HEK293 (cell line): ENCODE measurements at regions not wholly inside any gene's neighbourhood (a gene's known extent, or its start where the extent isn't known, plus 50 kb on each side); places are given as distances from the start of the nearest gene placed in this dataset.

Source experiments
- CTCF ChIA-PET: fragments of 350-600 bp; formaldehyde crosslinking; extraction: SDS; loops from one replicate; lab custom pipeline; 2021; ENCODE audit warnings: antibody characterized with exemption; lab: Yijun Ruan, JAX
- POLR2A ChIA-PET: fragments of 300-600 bp; formaldehyde crosslinking; extraction: SDS; loops from one replicate; lab custom pipeline; 2020; ENCODE audit warnings: antibody characterized with exemption, inconsistent platforms; lab: Yijun Ruan, JAX
- H3K27ac ChIP-seq: fragments of 200-500 bp; sonication (Bioruptor generic); 2 replicates; pipeline ENCODE4 v1.5.1; 2014; ENCODE audit warnings: low read depth, low read length, control low read depth, inconsistent platforms; ENCODE audit errors: extremely low read depth
- H3K36me3 ChIP-seq, 2 experiments: fragments of 200-500 bp in 1 of 2; sonication (Bioruptor generic) in 1 of 2; 1 replicate in 1 of 2; 2 replicates in 1 of 2; pipeline ENCODE4 v1.5.1; 2014 to 2017; ENCODE audit warnings: inconsistent platforms in 2 of 2, low read length in 2 of 2; ENCODE audit not compliant: control insufficient read depth in 2 of 2, insufficient read depth in 1 of 2
- H3K4me1 ChIP-seq: fragments of 200-500 bp; sonication (Bioruptor generic); 2 replicates; pipeline ENCODE4 v1.5.1; 2014; ENCODE audit warnings: mild to moderate bottlenecking, low read length, inconsistent platforms; ENCODE audit not compliant: control insufficient read depth, insufficient read depth
- H3K4me3 ChIP-seq: 2 replicates; pipeline ENCODE4 v1.5.1; 2011; ENCODE audit warnings: low read depth, mild to moderate bottlenecking, control low read depth, low read length, moderate library complexity
- H3K9me3 ChIP-seq: fragments of 200-500 bp; sonication (Bioruptor generic); 2 replicates; pipeline ENCODE4 v1.5.1; 2014; ENCODE audit warnings: low read depth, low read length, inconsistent platforms; ENCODE audit not compliant: control insufficient read depth, insufficient read depth
- BCL11B ChIP-seq: fragments of 450-650 bp; formaldehyde crosslinking; IDR thresholded peaks from 2 replicates; pipeline ENCODE4 v1.5.1; 2016; ENCODE audit warnings: low read depth, missing biosample characterization, missing genetic modification characterization
- INSM2 ChIP-seq: fragments of 450-650 bp; formaldehyde crosslinking; IDR thresholded peaks from 2 replicates; pipeline ENCODE4 v1.5.1; 2016; ENCODE audit warnings: missing biosample characterization, missing genetic modification characterization
- KLF8 ChIP-seq: fragments of 450-650 bp; formaldehyde crosslinking; IDR thresholded peaks from 2 replicates; pipeline ENCODE4 v1.5.1; 2016; ENCODE audit warnings: missing biosample characterization, missing genetic modification characterization
- REST ChIP-seq: fragments of 450-650 bp; formaldehyde crosslinking; IDR thresholded peaks from 2 replicates; pipeline ENCODE4 v1.5.1; 2016; ENCODE audit warnings: missing biosample characterization, missing genetic modification characterization
- ZNF121 ChIP-seq: fragments of 450-650 bp; formaldehyde crosslinking; IDR thresholded peaks from 2 replicates; pipeline ENCODE4 v1.5.1; 2016; ENCODE audit warnings: missing biosample characterization, missing genetic modification characterization
- ZNF148 ChIP-seq: fragments of 450-650 bp; formaldehyde crosslinking; IDR thresholded peaks from 2 replicates; pipeline ENCODE4 v1.5.0; 2017; ENCODE audit warnings: missing biosample characterization, missing genetic modification characterization, borderline replicate concordance
- ZNF155 ChIP-seq: fragments of 450-650 bp; formaldehyde crosslinking; IDR thresholded peaks from 2 replicates; pipeline ENCODE4 v1.5.1; 2016; ENCODE audit warnings: missing biosample characterization, missing genetic modification characterization
- ZNF280D ChIP-seq: fragments of 450-650 bp; formaldehyde crosslinking; IDR thresholded peaks from 2 replicates; pipeline ENCODE4 v1.5.1; 2016; ENCODE audit warnings: missing biosample characterization, missing genetic modification characterization
- ZNF398 ChIP-seq: fragments of 450-650 bp; formaldehyde crosslinking; IDR thresholded peaks from 2 replicates; pipeline ENCODE4 v1.5.1; 2017; ENCODE audit warnings: missing biosample characterization, missing genetic modification characterization
- ZNF548 ChIP-seq: fragments of 450-650 bp; formaldehyde crosslinking; IDR thresholded peaks from 2 replicates; pipeline ENCODE4 v1.5.1; 2016; ENCODE audit warnings: missing biosample characterization, missing genetic modification characterization
- ZNF571 ChIP-seq: fragments of 450-650 bp; formaldehyde crosslinking; IDR thresholded peaks from 2 replicates; pipeline ENCODE4 v1.5.0; 2017; ENCODE audit warnings: missing biosample characterization, missing genetic modification characterization
- ZNF658 ChIP-seq: fragments of 450-650 bp; formaldehyde crosslinking; IDR thresholded peaks from 2 replicates; pipeline ENCODE4; 2016; ENCODE audit warnings: missing biosample characterization, missing genetic modification characterization
- ZNF830 ChIP-seq: fragments of 450-650 bp; IDR thresholded peaks from 2 replicates; pipeline ENCODE4 v1.5.0; 2018; ENCODE audit warnings: missing biosample characterization, missing genetic modification characterization, low read depth, mild to moderate bottlenecking, moderate library complexity
- ZSCAN4 ChIP-seq: fragments of 450-650 bp; formaldehyde crosslinking; IDR thresholded peaks from 2 replicates; pipeline ENCODE4 v1.5.1; 2017; ENCODE audit warnings: missing biosample characterization, missing genetic modification characterization
- ZXDB ChIP-seq: fragments of 450-650 bp; formaldehyde crosslinking; IDR thresholded peaks from 2 replicates; pipeline ENCODE4 v1.5.1; 2016; ENCODE audit warnings: missing biosample characterization, missing genetic modification characterization

GRCh38 chr16:66028510-66029216 is 337.8 kb upstream of the CDH5 start:
- H3K36me3 ChIP-seq, result no peaks in the 10 kb centered on the region
- no peak overlapping the region for H3K4me3 ChIP-seq
- no peaks in the 10 kb centered on the region for H3K9me3 ChIP-seq
- TF ChIP-seq REST (no peak), ZXDB (no peak), ZNF280D (tag by site-specific recombination) (no peak), INSM2 (no peak), KLF8 (tag by site-specific recombination) (no peak)
- CTCF ChIA-PET, result no interaction called here
- POLR2A ChIA-PET, result no interaction called here
- no peak overlapping the region for H3K27ac ChIP-seq
- no peaks in the 10 kb centered on the region for H3K4me1 ChIP-seq

GRCh38 chr16:66026787-66027330 is 339.6 kb upstream of the CDH5 start:
- H3K4me1 ChIP-seq, result no peaks in the 10 kb centered on the region
- ChIA-PET CTCF (interaction anchor here (0.6 to 1.2 kb wide), 3 partner anchors 244 to 756 kb away, joined by 3 read pairs; no protein-coding TSS in a partner anchor), POLR2A (no interaction called here)
- H3K9me3 ChIP-seq, result no peaks in the 10 kb centered on the region
- no peak overlapping the region for H3K27ac ChIP-seq
- no peak overlapping the region for H3K4me3 ChIP-seq
- no peaks in the 10 kb centered on the region for H3K36me3 ChIP-seq
- TF ChIP-seq ZNF571 (tag by site-specific recombination) (no peak), ZNF830 (tag by site-specific recombination) (no peak), ZNF148 (no peak), ZNF155 (tag by site-specific recombination) (no peak), REST (no peak), ZNF658 (tag by site-specific recombination) (no peak), ZNF121 (tag by site-specific recombination) (no peak), ZNF398 (no peak), ZNF548 (tag by site-specific recombination) (no peak), BCL11B (tag by site-specific recombination) (no peak), ZSCAN4 (tag by site-specific recombination) (no peak)
